GM12878 (cell line): ENCODE measurements at regions not wholly inside any gene's neighbourhood (a gene's known extent, or its start where the extent isn't known, plus 50 kb on each side); places are given as distances from the start of the nearest gene placed in this dataset.

Experiments used
- HDAC6 ChIP-seq: fragments of 200-600 bp; sonication (generic); IDR thresholded peaks from one replicate; pipeline ENCODE4 v1.8.0; 2017; ENCODE audit warnings: antibody characterized with exemption; ENCODE audit not compliant: unreplicated experiment
- IRF4 ChIP-seq: IDR thresholded peaks from 2 replicates; pipeline ENCODE4 v1.6.1; 2011; ENCODE audit warnings: low read depth, low read length
- NR2C2 ChIP-seq: IDR thresholded peaks from 2 replicates; pipeline ENCODE4 v1.6.1; 2011; ENCODE audit warnings: borderline replicate concordance, low read depth; ENCODE audit not compliant: control insufficient read depth, insufficient read length
- NR2F1 ChIP-seq: fragments of 450-650 bp; conservative IDR thresholded peaks from 2 replicates; pipeline ENCODE4 v1.6.1; 2017; ENCODE audit warnings: mild to moderate bottlenecking
- SP1 ChIP-seq: IDR thresholded peaks from one replicate; pipeline ENCODE4 v1.6.1; 2011; ENCODE audit warnings: low read depth, low read length
- TF ChIP-seq, protein P1 (sequence below): fragments of 450-650 bp; formaldehyde crosslinking; IDR thresholded peaks from 2 replicates; pipeline ENCODE4 v1.5.0; 2022; ENCODE audit warnings: mild to moderate bottlenecking, missing genetic modification characterization
- TF ChIP-seq, protein P2 (sequence below): fragments of 150-350 bp; IDR thresholded peaks from 2 replicates; pipeline ENCODE4 v1.6.1; 2014; ENCODE audit warnings: mild to moderate bottlenecking, low read depth, low read length
- TF ChIP-seq, protein P3 (sequence below): fragments of 450-650 bp; IDR thresholded peaks from 2 replicates; pipeline ENCODE4 v1.6.1; 2017; ENCODE audit warnings: mild to moderate bottlenecking, moderate library complexity
- TF ChIP-seq, protein P4 (sequence below): fragments of 450-650 bp; IDR thresholded peaks from 2 replicates; pipeline ENCODE4 v1.6.1; 2017; ENCODE audit warnings: mild to moderate bottlenecking
- TF ChIP-seq, protein P5 (sequence below): IDR thresholded peaks from 2 replicates; pipeline ENCODE4 v1.6.1; 2012; ENCODE audit warnings: improper control_type of control experiment, low read depth, low read length; ENCODE audit not compliant: insufficient replicate concordance

DNA sequence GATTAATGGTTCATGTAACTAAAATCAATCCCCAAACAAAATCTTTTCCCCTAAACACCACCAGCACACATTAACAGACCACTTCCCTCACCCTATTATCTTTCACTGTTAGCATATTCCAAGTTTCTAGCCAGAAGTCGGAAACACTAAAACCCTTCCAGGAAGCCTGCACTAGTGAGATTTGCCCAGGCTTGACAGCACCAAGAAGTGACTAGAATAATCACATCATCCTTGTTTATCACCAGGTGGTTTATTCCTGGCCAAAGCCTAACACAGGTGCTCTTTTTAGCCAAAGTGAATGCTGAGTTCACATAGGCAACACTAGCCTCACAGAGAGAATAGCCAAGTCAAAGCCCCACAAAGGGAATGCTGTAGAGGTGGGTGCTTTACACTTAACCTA is 221.2 kb upstream of the HNRNPA3 start (continued):
- TF ChIP-seq, protein P1, sequence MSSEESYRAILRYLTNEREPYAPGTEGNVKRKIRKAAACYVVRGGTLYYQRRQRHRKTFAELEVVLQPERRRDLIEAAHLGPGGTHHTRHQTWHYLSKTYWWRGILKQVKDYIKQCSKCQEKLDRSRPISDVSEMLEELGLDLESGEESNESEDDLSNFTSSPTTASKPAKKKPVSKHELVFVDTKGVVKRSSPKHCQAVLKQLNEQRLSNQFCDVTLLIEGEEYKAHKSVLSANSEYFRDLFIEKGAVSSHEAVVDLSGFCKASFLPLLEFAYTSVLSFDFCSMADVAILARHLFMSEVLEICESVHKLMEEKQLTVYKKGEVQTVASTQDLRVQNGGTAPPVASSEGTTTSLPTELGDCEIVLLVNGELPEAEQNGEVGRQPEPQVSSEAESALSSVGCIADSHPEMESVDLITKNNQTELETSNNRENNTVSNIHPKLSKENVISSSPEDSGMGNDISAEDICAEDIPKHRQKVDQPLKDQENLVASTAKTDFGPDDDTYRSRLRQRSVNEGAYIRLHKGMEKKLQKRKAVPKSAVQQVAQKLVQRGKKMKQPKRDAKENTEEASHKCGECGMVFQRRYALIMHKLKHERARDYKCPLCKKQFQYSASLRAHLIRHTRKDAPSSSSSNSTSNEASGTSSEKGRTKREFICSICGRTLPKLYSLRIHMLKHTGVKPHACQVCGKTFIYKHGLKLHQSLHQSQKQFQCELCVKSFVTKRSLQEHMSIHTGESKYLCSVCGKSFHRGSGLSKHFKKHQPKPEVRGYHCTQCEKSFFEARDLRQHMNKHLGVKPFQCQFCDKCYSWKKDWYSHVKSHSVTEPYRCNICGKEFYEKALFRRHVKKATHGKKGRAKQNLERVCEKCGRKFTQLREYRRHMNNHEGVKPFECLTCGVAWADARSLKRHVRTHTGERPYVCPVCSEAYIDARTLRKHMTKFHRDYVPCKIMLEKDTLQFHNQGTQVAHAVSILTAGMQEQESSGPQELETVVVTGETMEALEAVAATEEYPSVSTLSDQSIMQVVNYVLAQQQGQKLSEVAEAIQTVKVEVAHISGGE (CRISPR knock-in tag), result no peak
- no peak for TF ChIP-seq HDAC6
- no peak for TF ChIP-seq IRF4
- TF ChIP-seq, protein P2, sequence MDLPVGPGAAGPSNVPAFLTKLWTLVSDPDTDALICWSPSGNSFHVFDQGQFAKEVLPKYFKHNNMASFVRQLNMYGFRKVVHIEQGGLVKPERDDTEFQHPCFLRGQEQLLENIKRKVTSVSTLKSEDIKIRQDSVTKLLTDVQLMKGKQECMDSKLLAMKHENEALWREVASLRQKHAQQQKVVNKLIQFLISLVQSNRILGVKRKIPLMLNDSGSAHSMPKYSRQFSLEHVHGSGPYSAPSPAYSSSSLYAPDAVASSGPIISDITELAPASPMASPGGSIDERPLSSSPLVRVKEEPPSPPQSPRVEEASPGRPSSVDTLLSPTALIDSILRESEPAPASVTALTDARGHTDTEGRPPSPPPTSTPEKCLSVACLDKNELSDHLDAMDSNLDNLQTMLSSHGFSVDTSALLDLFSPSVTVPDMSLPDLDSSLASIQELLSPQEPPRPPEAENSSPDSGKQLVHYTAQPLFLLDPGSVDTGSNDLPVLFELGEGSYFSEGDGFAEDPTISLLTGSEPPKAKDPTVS, result no peak
- TF ChIP-seq, protein P3, sequence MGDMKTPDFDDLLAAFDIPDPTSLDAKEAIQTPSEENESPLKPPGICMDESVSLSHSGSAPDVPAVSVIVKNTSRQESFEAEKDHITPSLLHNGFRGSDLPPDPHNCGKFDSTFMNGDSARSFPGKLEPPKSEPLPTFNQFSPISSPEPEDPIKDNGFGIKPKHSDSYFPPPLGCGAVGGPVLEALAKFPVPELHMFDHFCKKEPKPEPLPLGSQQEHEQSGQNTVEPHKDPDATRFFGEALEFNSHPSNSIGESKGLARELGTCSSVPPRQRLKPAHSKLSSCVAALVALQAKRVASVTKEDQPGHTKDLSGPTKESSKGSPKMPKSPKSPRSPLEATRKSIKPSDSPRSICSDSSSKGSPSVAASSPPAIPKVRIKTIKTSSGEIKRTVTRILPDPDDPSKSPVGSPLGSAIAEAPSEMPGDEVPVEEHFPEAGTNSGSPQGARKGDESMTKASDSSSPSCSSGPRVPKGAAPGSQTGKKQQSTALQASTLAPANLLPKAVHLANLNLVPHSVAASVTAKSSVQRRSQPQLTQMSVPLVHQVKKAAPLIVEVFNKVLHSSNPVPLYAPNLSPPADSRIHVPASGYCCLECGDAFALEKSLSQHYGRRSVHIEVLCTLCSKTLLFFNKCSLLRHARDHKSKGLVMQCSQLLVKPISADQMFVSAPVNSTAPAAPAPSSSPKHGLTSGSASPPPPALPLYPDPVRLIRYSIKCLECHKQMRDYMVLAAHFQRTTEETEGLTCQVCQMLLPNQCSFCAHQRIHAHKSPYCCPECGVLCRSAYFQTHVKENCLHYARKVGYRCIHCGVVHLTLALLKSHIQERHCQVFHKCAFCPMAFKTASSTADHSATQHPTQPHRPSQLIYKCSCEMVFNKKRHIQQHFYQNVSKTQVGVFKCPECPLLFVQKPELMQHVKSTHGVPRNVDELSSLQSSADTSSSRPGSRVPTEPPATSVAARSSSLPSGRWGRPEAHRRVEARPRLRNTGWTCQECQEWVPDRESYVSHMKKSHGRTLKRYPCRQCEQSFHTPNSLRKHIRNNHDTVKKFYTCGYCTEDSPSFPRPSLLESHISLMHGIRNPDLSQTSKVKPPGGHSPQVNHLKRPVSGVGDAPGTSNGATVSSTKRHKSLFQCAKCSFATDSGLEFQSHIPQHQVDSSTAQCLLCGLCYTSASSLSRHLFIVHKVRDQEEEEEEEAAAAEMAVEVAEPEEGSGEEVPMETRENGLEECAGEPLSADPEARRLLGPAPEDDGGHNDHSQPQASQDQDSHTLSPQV, result no peak
- TF ChIP-seq NR2F1, result no peak
- TF ChIP-seq SP1, result no peak
- TF ChIP-seq, protein P4, sequence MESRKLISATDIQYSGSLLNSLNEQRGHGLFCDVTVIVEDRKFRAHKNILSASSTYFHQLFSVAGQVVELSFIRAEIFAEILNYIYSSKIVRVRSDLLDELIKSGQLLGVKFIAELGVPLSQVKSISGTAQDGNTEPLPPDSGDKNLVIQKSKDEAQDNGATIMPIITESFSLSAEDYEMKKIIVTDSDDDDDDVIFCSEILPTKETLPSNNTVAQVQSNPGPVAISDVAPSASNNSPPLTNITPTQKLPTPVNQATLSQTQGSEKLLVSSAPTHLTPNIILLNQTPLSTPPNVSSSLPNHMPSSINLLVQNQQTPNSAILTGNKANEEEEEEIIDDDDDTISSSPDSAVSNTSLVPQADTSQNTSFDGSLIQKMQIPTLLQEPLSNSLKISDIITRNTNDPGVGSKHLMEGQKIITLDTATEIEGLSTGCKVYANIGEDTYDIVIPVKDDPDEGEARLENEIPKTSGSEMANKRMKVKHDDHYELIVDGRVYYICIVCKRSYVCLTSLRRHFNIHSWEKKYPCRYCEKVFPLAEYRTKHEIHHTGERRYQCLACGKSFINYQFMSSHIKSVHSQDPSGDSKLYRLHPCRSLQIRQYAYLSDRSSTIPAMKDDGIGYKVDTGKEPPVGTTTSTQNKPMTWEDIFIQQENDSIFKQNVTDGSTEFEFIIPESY, result no peak
- no peak for TF ChIP-seq NR2C2
- TF ChIP-seq, protein P5, sequence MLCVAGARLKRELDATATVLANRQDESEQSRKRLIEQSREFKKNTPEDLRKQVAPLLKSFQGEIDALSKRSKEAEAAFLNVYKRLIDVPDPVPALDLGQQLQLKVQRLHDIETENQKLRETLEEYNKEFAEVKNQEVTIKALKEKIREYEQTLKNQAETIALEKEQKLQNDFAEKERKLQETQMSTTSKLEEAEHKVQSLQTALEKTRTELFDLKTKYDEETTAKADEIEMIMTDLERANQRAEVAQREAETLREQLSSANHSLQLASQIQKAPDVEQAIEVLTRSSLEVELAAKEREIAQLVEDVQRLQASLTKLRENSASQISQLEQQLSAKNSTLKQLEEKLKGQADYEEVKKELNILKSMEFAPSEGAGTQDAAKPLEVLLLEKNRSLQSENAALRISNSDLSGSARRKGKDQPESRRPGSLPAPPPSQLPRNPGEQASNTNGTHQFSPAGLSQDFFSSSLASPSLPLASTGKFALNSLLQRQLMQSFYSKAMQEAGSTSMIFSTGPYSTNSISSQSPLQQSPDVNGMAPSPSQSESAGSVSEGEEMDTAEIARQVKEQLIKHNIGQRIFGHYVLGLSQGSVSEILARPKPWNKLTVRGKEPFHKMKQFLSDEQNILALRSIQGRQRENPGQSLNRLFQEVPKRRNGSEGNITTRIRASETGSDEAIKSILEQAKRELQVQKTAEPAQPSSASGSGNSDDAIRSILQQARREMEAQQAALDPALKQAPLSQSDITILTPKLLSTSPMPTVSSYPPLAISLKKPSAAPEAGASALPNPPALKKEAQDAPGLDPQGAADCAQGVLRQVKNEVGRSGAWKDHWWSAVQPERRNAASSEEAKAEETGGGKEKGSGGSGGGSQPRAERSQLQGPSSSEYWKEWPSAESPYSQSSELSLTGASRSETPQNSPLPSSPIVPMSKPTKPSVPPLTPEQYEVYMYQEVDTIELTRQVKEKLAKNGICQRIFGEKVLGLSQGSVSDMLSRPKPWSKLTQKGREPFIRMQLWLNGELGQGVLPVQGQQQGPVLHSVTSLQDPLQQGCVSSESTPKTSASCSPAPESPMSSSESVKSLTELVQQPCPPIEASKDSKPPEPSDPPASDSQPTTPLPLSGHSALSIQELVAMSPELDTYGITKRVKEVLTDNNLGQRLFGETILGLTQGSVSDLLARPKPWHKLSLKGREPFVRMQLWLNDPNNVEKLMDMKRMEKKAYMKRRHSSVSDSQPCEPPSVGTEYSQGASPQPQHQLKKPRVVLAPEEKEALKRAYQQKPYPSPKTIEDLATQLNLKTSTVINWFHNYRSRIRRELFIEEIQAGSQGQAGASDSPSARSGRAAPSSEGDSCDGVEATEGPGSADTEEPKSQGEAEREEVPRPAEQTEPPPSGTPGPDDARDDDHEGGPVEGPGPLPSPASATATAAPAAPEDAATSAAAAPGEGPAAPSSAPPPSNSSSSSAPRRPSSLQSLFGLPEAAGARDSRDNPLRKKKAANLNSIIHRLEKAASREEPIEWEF, result no peak
